PC-3 (cell line): ENCODE measurements at regions not wholly inside any gene's neighbourhood (a gene's known extent, or its start where the extent isn't known, plus 50 kb on each side); places are given as distances from the start of the nearest gene placed in this dataset.
"Not testable (repeated sequence)": the region's sequence is repeated elsewhere in the genome, so short reads cannot be mapped to it uniquely, and the experiment has no call there.

Source experiments
- ATAC-seq: fragments of 200-7000 bp; cut with Tn5 transposase; 2 replicates; pipeline ENCODE4 v1.9.1; 2020; ENCODE audit warnings: mild to moderate bottlenecking, moderate library complexity
- BruUV-seq: library from RNA; stranded (reverse); fragments of 400-500 nt; replicated peaks from 2 replicates; lab custom pipeline; 2021; lab: Mats Ljungman, UMichigan
- CTCF ChIA-PET: fragments of 300-600 bp; sonication (Branson Sonifier 250); formaldehyde crosslinking; loops from one replicate; lab custom pipeline; 2022; ENCODE audit warnings: antibody characterized with exemption; lab: Charles Lee
- POLR2A ChIA-PET: fragments of 300-600 bp; sonication (Branson Sonifier 250); formaldehyde crosslinking; loops from one replicate; lab custom pipeline; 2022; ENCODE audit warnings: antibody characterized with exemption; ENCODE audit not compliant: unreplicated experiment; lab: Charles Lee
- DNase-seq: peaks from one replicate; pipeline ENCODE4 v3.0.0-alpha.2; 2015
- H2AFZ ChIP-seq: fragments of 300-600 bp; sonication (generic); 2 replicates; pipeline ENCODE4 v1.6.0; 2016; ENCODE audit warnings: antibody characterized with exemption, low read length
- H3F3A ChIP-seq: fragments of 300-600 bp; sonication (generic); one replicate; pipeline ENCODE4 v1.6.0; 2017; ENCODE audit warnings: antibody characterized with exemption, low read length, control low read depth, mild to moderate bottlenecking; ENCODE audit not compliant: unreplicated experiment
- H3K27ac ChIP-seq: fragments of 300-600 bp; sonication (generic); 2 replicates; pipeline ENCODE4 v1.5.1; 2016; ENCODE audit warnings: mild to moderate bottlenecking, low read length
- H3K27me3 ChIP-seq: fragments of 300-600 bp; sonication (generic); 2 replicates; pipeline ENCODE4 v1.6.1; 2016; ENCODE audit warnings: low read length, mixed read lengths
- H3K36me3 ChIP-seq: fragments of 300-600 bp; sonication (generic); 2 replicates; pipeline ENCODE4 v1.6.1; 2016; ENCODE audit warnings: low read depth, mixed run types, low read length, mixed read lengths
- H3K4me1 ChIP-seq: fragments of 300-600 bp; sonication (generic); 2 replicates; pipeline ENCODE4 v1.5.1; 2016; ENCODE audit warnings: low read length; ENCODE audit not compliant: insufficient read depth
- H3K4me2 ChIP-seq: fragments of 300-600 bp; sonication (generic); 2 replicates; pipeline ENCODE4 v1.6.0; 2016; ENCODE audit warnings: low read length
- H3K4me3 ChIP-seq: fragments of 300-600 bp; sonication (generic); 2 replicates; pipeline ENCODE4 v1.5.1; 2016; ENCODE audit warnings: mild to moderate bottlenecking, low read length, mixed read lengths
- H3K79me2 ChIP-seq: fragments of 300-600 bp; sonication (generic); 2 replicates; pipeline ENCODE4 v1.6.1; 2017; ENCODE audit warnings: low read length, mixed read lengths
- H3K9ac ChIP-seq: fragments of 300-600 bp; sonication (generic); 2 replicates; pipeline ENCODE4 v1.6.0; 2016; ENCODE audit warnings: mild to moderate bottlenecking, low read length
- H3K9me2 ChIP-seq: fragments of 300-600 bp; sonication (generic); replicated peaks from 2 replicates; pipeline ENCODE4 v1.6.1; 2016; ENCODE audit warnings: mixed run types, low read length, mixed read lengths
- H3K9me3 ChIP-seq: fragments of 300-600 bp; sonication (generic); 2 replicates; pipeline ENCODE4 v1.6.1; 2016; ENCODE audit warnings: low read length, mixed read lengths
- H4K20me1 ChIP-seq: fragments of 300-600 bp; sonication (generic); 2 replicates; pipeline ENCODE4 v1.6.1; 2016; ENCODE audit warnings: low read length, mixed read lengths
- intact Hi-C: fragments of 100-400 bp; cut with micrococcal nuclease; formaldehyde crosslinking; loops from 2 replicates; pipeline ENCODE4 v1.9.0; 2023

GRCh38 chr16:32038783-32039496, 165.3 kb downstream of the ZNF267 start:
- ATAC-seq, H2AFZ ChIP-seq, CTCF ChIA-PET, DNase-seq, H3K9me3 ChIP-seq, H4K20me1 ChIP-seq, H3K4me1 ChIP-seq, H3K9me2 ChIP-seq, BruUV-seq, H3K36me3 ChIP-seq, H3K79me2 ChIP-seq, H3K4me2 ChIP-seq, POLR2A ChIA-PET, H3F3A ChIP-seq, intact Hi-C loops, H3K27ac ChIP-seq, H3K9ac ChIP-seq, H3K4me3 ChIP-seq, H3K27me3 ChIP-seq: not testable (repeated sequence)

DNA sequence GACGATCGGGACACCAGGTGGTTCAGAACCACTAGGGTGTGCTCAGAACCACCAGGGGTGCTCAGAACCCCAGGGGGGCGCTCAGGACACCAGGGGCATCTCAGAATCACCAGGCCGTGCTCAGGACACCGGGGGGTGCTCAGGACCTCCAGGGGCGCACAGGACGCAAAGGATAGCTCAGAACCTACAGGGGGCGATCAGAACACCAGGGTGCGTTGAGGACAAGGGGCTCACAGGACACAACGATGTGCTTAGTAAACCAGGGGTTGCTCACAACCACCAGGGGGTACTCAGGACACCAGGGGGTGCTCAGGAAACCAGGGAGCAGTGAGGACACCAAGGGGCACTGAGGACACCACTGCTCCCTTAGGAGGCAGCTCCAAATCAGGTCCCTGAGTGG, 166.3 kb downstream of the ZNF267 start:
- H4K20me1 ChIP-seq, POLR2A ChIA-PET, H3K4me2 ChIP-seq, H3K4me1 ChIP-seq, ATAC-seq, H3K27ac ChIP-seq, H3K27me3 ChIP-seq, H3K79me2 ChIP-seq, H3K9me2 ChIP-seq, H3K9me3 ChIP-seq, H3K9ac ChIP-seq, intact Hi-C loops, CTCF ChIA-PET, BruUV-seq, H3K4me3 ChIP-seq, H3F3A ChIP-seq, DNase-seq, H2AFZ ChIP-seq, H3K36me3 ChIP-seq: not testable (repeated sequence)

GRCh38 chr16:32066016-32066651, 187.0 kb upstream of the TP53TG3D start:
- H3K9ac ChIP-seq, H3K36me3 ChIP-seq, H2AFZ ChIP-seq, H3F3A ChIP-seq, H3K27ac ChIP-seq, BruUV-seq, POLR2A ChIA-PET, H3K4me3 ChIP-seq, H3K9me2 ChIP-seq, intact Hi-C loops, ATAC-seq, DNase-seq, H3K9me3 ChIP-seq, H4K20me1 ChIP-seq, H3K79me2 ChIP-seq, H3K4me2 ChIP-seq, CTCF ChIA-PET, H3K4me1 ChIP-seq, H3K27me3 ChIP-seq: not testable (repeated sequence)

DNA sequence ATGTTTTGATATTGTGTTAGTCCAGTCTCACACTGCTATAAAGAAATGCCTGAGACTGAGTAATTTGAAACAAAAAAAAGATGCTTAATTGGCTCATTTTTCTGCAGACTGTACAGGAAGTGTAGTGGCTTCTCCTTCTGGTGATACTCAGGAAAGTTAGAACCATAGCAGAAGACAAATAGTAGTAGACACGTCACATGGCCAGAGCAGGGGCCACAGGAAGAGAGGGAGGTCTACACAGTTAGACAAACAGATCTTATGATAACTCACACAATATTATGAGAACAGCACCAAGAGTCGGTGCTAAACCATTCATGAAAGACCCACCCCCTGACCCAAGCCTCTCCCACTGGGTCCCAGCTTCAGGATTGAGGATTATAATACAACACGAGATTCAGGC, 181.5 kb upstream of the TP53TG3D start:
- H4K20me1 ChIP-seq, intact Hi-C loops, H3K9me2 ChIP-seq, H3K4me2 ChIP-seq, ATAC-seq, DNase-seq, H3K4me3 ChIP-seq, H3K79me2 ChIP-seq, H3K9ac ChIP-seq, H2AFZ ChIP-seq, CTCF ChIA-PET, H3K36me3 ChIP-seq, H3K4me1 ChIP-seq, H3F3A ChIP-seq, H3K9me3 ChIP-seq, H3K27ac ChIP-seq, H3K27me3 ChIP-seq, BruUV-seq, POLR2A ChIA-PET: not testable (repeated sequence)

- H3K27ac ChIP-seq, POLR2A ChIA-PET, H3K36me3 ChIP-seq, H4K20me1 ChIP-seq, ATAC-seq, H3K4me3 ChIP-seq, H3K9me2 ChIP-seq, H3K9ac ChIP-seq, H3K9me3 ChIP-seq, intact Hi-C loops, H3K4me1 ChIP-seq, H3K79me2 ChIP-seq, H3K27me3 ChIP-seq, BruUV-seq, H3F3A ChIP-seq, CTCF ChIA-PET, H2AFZ ChIP-seq, H3K4me2 ChIP-seq, DNase-seq: not testable (repeated sequence)
These were observed 169.2 kb upstream of the TP53TG3D start for GRCh38 chr16:32083891-32084290.
